Endodermal cell (in vitro differentiated cells): ENCODE measurements at regions not wholly inside any gene's neighbourhood (a gene's known extent, or its start where the extent isn't known, plus 50 kb on each side); places are given as distances from the start of the nearest gene placed in this dataset.

Source experiments
- DNase-seq: peaks from one replicate; pipeline ENCODE4 v3.0.0-alpha.2; 2017
- H3K27ac ChIP-seq: 2 replicates; pipeline ENCODE4 v1.5.1; 2013; ENCODE audit warnings: mild to moderate bottlenecking, low read depth, low read length, moderate library complexity
- H3K27me3 ChIP-seq: 2 replicates; pipeline ENCODE4 v1.6.1; 2013; ENCODE audit warnings: mild to moderate bottlenecking, low read length, moderate library complexity; ENCODE audit not compliant: insufficient read depth, control insufficient read depth, poor library complexity, severe bottlenecking
- H3K36me3 ChIP-seq: 2 replicates; pipeline ENCODE4 v1.7.0; 2013; ENCODE audit warnings: mild to moderate bottlenecking, low read length, moderate library complexity; ENCODE audit not compliant: control insufficient read depth, insufficient read depth
- H3K4me1 ChIP-seq: one replicate; pipeline ENCODE4 v1.7.0; 2013; ENCODE audit warnings: low read length; ENCODE audit not compliant: control insufficient read depth, insufficient read depth
- H3K4me3 ChIP-seq: 2 replicates; pipeline ENCODE4 v1.5.1; 2013; ENCODE audit warnings: mild to moderate bottlenecking, low read length, moderate library complexity
- H3K9ac ChIP-seq: 2 replicates; pipeline ENCODE4 v1.6.1; 2013; ENCODE audit warnings: mild to moderate bottlenecking, low read length, moderate library complexity; ENCODE audit not compliant: poor library complexity, severe bottlenecking; ENCODE audit errors: extremely low read depth
- H3K9me3 ChIP-seq: 2 replicates; pipeline ENCODE4 v1.6.1; 2013; ENCODE audit warnings: mild to moderate bottlenecking, low read length, moderate library complexity; ENCODE audit not compliant: control insufficient read depth
- H3K27ac Mint-ChIP-seq: 2 replicates; pipeline ENCODE4 v1.8.0; 2020; ENCODE audit warnings: mixed read lengths
- H3K27me3 Mint-ChIP-seq: 2 replicates; pipeline ENCODE4 v1.8.0; 2021; ENCODE audit warnings: mild to moderate bottlenecking, mixed read lengths; ENCODE audit not compliant: insufficient read depth
- H3K36me3 Mint-ChIP-seq: 2 replicates; pipeline ENCODE4 v1.8.0; 2020; ENCODE audit warnings: low read depth, mixed read lengths
- H3K4me1 Mint-ChIP-seq: 2 replicates; pipeline ENCODE4 v1.8.0; 2020; ENCODE audit warnings: mixed read lengths
- H3K4me3 Mint-ChIP-seq: 2 replicates; pipeline ENCODE4 v1.8.0; 2020; ENCODE audit warnings: mild to moderate bottlenecking, moderate library complexity, mixed read lengths
- H3K9me3 Mint-ChIP-seq: 2 replicates; pipeline ENCODE4 v1.8.0; 2020; ENCODE audit warnings: mild to moderate bottlenecking, mixed read lengths
- CTCF ChIP-seq: fragments of 200-600 bp; sonication (generic); conservative IDR thresholded peaks from 2 replicates; pipeline ENCODE4 v1.5.0; 2021; ENCODE audit warnings: antibody characterized with exemption, mild to moderate bottlenecking
- WGBS, 2 experiments: methylation state at CpG; one replicate each; pipeline versions ENCODE4 v1.1.5 to v1.1.7; 2013; ENCODE audit warnings: missing lambda C conversion rate in 2 of 2, mixed read lengths in 1 of 2; ENCODE audit not compliant: insufficient coverage in 1 of 2, insufficient read length in 1 of 2; 5-methylcytosine and 5-hydroxymethylcytosine counted together

- no peaks in the 10 kb centered on the region for H3K36me3 Mint-ChIP-seq
- H3K9ac ChIP-seq = no peak overlapping the region
- H3K27ac ChIP-seq = no peak overlapping the region
- H3K4me1 Mint-ChIP-seq = no peaks in the 10 kb centered on the region
- no peaks in the 10 kb centered on the region for H3K4me1 ChIP-seq
- WGBS, 2 experiments = 93% methylated on average over 3 of the region's 3 CpGs; no CpG with 5 or more reads in 1 of the 2 experiments
- H3K9me3 Mint-ChIP-seq = peaks cover 16% of the 10 kb centered on the region
- no peak for TF ChIP-seq CTCF
- no peaks in the 10 kb centered on the region for H3K27me3 ChIP-seq
- H3K36me3 ChIP-seq = no peaks in the 10 kb centered on the region
- H3K9me3 ChIP-seq = peaks cover 5% of the 10 kb centered on the region
- H3K27ac Mint-ChIP-seq = no peak overlapping the region
- DNase-seq = no peak
- H3K27me3 Mint-ChIP-seq = no peaks in the 10 kb centered on the region
- H3K4me3 ChIP-seq = no peak overlapping the region
- no peak overlapping the region for H3K4me3 Mint-ChIP-seq
These were observed 917.7 kb downstream of the MCTP2 start for GRCh38 chr15:95149036-95149435.

GRCh38 chr15:95149771-95150170, 918.4 kb downstream of the MCTP2 start:
- Mint-ChIP-seq H3K4me1 (no peaks in the 10 kb centered on the region), H3K4me3 (no peak overlapping the region), H3K27ac (no peak overlapping the region), H3K27me3 (no peaks in the 10 kb centered on the region), H3K9me3 (peaks cover 20% of the 10 kb centered on the region), H3K36me3 (no peaks in the 10 kb centered on the region)
- H3K27me3 ChIP-seq = no peaks in the 10 kb centered on the region
- H3K9ac ChIP-seq = no peak overlapping the region
- no peaks in the 10 kb centered on the region for H3K36me3 ChIP-seq
- H3K27ac ChIP-seq = no peak overlapping the region
- peaks cover 5% of the 10 kb centered on the region for H3K9me3 ChIP-seq
- no peak overlapping the region for H3K4me3 ChIP-seq
- DNase-seq = no peak
- no peak for TF ChIP-seq CTCF
- no peaks in the 10 kb centered on the region for H3K4me1 ChIP-seq

GRCh38 chr15:95150466-95150865, 919.1 kb downstream of the MCTP2 start:
- Histone ChIP-seq H3K36me3 (no peaks in the 10 kb centered on the region), H3K9ac (no peak overlapping the region), H3K27ac (no peak overlapping the region), H3K4me1 (no peaks in the 10 kb centered on the region), H3K4me3 (no peak overlapping the region), H3K27me3 (no peaks in the 10 kb centered on the region), H3K9me3 (peaks cover 5% of the 10 kb centered on the region)
- TF ChIP-seq CTCF = no peak
- Mint-ChIP-seq H3K27ac (no peak overlapping the region), H3K4me1 (no peaks in the 10 kb centered on the region), H3K36me3 (peaks cover 2% of the 10 kb centered on the region), H3K27me3 (no peaks in the 10 kb centered on the region), H3K4me3 (no peak overlapping the region), H3K9me3 (peaks cover 23% of the 10 kb centered on the region)
- WGBS, 2 experiments = 96 to 98% methylated on average over 6 to 10 of the region's 10 CpGs
- DNase-seq = no peak
